Thoracic aorta (tissue), 2 donors: ENCODE measurements at regions not wholly inside any gene's neighbourhood (a gene's known extent, or its start where the extent isn't known, plus 50 kb on each side); places are given as distances from the start of the nearest gene placed in this dataset.

Experiments
- ATAC-seq: fragments of 150-250 bp; one replicate; pipeline ENCODE4 v1.8.0; 2017; ENCODE audit warnings: low read depth; ENCODE audit not compliant: insufficient number of reproducible peaks, low FRiP score
- DNase-seq: peaks from one replicate; pipeline ENCODE4 v3.0.0-alpha.2; 2020; ENCODE audit warnings: low spot score
- H3K27ac ChIP-seq, 2 donors: fragments of 200-600 bp; sonication (generic); 1 replicate in 1 of 2; 2 replicates in 1 of 2; pipeline ENCODE4 v1.5.1; 2016; ENCODE audit warnings: mild to moderate bottlenecking in 2 of 2, moderate library complexity in 2 of 2
- H3K27me3 ChIP-seq: fragments of 200-600 bp; sonication (generic); replicated peaks from 2 replicates; pipeline ENCODE4 v1.6.0; 2016; ENCODE audit warnings: mild to moderate bottlenecking; ENCODE audit not compliant: insufficient read depth
- H3K36me3 ChIP-seq: fragments of 200-600 bp; sonication (generic); one replicate; pipeline ENCODE4 v1.5.1; 2016
- H3K4me1 ChIP-seq, 2 donors: fragments of 200-600 bp; sonication (generic); 1 replicate in 1 of 2; 2 replicates in 1 of 2; pipeline versions ENCODE4 v1.5.1 to v1.6.0; 2016; ENCODE audit warnings: low read depth in 2 of 2, mild to moderate bottlenecking in 1 of 2; ENCODE audit not compliant: control insufficient read depth in 1 of 2
- H3K4me3 ChIP-seq: fragments of 200-600 bp; sonication (generic); 2 replicates; pipeline ENCODE4 v1.5.1; 2016; ENCODE audit warnings: mild to moderate bottlenecking
- H3K9me3 ChIP-seq: fragments of 200-600 bp; sonication (generic); 2 replicates; pipeline ENCODE4 v1.5.1; 2016
- TF ChIP-seq, protein P1 (sequence below): fragments of 200-600 bp; sonication (generic); IDR thresholded peaks from one replicate; pipeline ENCODE4 v1.5.1; 2019; ENCODE audit warnings: antibody characterized with exemption

DNA sequence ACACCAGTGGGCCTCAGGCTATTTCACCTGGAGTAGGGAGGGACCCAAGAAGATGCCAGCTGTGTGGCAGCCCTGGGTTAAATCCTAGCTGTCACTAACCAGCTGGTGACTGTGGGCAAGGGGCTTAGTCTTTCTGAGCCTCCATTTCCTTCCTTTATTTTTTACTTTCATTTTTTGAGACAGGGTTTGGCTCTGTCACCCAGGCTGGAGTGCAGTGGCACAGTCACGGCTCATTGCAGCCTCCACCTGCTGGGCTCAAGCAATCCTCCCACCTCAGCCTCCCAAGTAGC lies 108.0 kb upstream of the SMAD3 start:
- no peaks in the 10 kb centered on the region for H3K36me3 ChIP-seq
- ATAC-seq (no peak), DNase-seq (no peak)
- no peak overlapping the region for H3K4me3 ChIP-seq
- no peaks in the 10 kb centered on the region for H3K9me3 ChIP-seq
- H3K27ac ChIP-seq = no peak overlapping the region
- H3K27me3 ChIP-seq = no peaks in the 10 kb centered on the region
- TF ChIP-seq, protein P1, sequence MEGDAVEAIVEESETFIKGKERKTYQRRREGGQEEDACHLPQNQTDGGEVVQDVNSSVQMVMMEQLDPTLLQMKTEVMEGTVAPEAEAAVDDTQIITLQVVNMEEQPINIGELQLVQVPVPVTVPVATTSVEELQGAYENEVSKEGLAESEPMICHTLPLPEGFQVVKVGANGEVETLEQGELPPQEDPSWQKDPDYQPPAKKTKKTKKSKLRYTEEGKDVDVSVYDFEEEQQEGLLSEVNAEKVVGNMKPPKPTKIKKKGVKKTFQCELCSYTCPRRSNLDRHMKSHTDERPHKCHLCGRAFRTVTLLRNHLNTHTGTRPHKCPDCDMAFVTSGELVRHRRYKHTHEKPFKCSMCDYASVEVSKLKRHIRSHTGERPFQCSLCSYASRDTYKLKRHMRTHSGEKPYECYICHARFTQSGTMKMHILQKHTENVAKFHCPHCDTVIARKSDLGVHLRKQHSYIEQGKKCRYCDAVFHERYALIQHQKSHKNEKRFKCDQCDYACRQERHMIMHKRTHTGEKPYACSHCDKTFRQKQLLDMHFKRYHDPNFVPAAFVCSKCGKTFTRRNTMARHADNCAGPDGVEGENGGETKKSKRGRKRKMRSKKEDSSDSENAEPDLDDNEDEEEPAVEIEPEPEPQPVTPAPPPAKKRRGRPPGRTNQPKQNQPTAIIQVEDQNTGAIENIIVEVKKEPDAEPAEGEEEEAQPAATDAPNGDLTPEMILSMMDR = no peak
- no peaks in the 10 kb centered on the region for H3K4me1 ChIP-seq

DNA sequence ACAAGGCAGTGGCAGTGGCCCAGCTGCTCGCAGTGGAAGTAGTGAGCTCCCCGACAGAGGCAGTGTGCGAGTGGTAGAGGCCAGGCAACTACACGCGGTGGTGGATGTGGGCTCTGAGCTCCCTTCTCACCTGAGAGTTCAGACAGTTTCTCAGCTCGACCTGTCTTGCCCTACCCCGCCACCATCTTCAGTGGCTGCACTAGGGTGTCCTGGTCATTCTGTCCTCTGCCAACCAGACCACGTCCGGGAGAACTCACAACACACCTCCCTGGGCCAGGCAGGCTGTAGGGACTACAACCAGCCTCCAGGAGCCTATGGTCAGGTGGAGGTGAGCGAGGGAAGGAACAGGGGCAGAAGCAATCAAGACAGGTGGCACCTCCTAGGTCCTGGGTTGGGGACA lies 106.3 kb upstream of the SMAD3 start:
- H3K36me3 ChIP-seq = no peaks in the 10 kb centered on the region

DNA sequence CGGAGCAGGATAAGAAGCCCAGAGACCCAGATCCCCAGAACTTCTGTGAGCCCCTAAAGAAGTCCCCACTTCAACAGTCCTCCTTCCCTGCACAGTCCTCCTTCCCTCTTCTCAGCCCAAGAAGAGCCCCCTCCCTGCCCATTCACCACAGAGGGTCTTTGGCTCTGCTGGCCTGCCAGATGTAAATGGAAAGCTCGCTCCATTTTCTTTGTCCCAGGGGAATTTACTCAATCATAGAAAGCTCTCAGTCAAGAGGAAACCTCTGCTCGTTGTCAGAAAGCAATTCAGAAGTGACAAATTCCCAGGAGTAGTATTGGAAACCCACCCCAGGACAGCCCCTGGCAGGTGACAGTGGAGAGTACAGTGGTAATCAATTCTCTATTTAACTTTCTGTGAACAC lies 105.5 kb upstream of the SMAD3 start:
- H3K4me3 ChIP-seq = no peak overlapping the region
- H3K9me3 ChIP-seq = no peaks in the 10 kb centered on the region
- no peaks in the 10 kb centered on the region for H3K27me3 ChIP-seq
- H3K4me1 ChIP-seq = no peaks in the 10 kb centered on the region
- no peaks in the 10 kb centered on the region for H3K36me3 ChIP-seq
- no peak overlapping the region for H3K27ac ChIP-seq
- DNase-seq (no peak), ATAC-seq (no peak)
- TF ChIP-seq, protein P1 = no peak

More for the DNA sequence above, 106.3 kb upstream of the SMAD3 start:
- no peak overlapping the region for H3K4me3 ChIP-seq
- H3K4me1 ChIP-seq = no peaks in the 10 kb centered on the region
- no peak overlapping the region for H3K27ac ChIP-seq
- TF ChIP-seq, protein P1 = no peak
- ATAC-seq (no peak), DNase-seq (no peak)
- H3K9me3 ChIP-seq = no peaks in the 10 kb centered on the region
- H3K27me3 ChIP-seq = no peaks in the 10 kb centered on the region

DNA sequence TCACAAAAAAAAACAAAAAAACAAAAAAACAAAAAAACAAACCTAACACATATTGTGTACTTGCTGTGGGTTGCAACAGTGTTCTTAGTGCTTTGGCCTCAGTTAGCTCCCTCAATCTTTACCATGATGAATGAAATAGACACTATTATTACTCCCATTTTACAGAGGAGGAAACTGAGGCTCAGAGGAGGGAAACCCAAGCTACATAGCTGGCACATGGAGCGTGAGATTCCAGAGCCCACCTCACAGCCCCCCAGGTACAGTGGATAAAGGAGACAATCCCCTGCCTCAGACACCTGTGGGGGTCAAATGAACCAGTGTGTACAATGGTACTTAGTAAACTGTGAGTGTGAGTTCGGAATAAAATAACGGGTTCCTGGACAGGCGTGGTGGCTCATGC lies 104.9 kb upstream of the SMAD3 start:
- TF ChIP-seq, protein P1 = no peak
- Histone ChIP-seq H3K4me3 (no peak overlapping the region), H3K4me1 (no peaks in the 10 kb centered on the region), H3K27me3 (no peaks in the 10 kb centered on the region), H3K36me3 (no peaks in the 10 kb centered on the region), H3K9me3 (no peaks in the 10 kb centered on the region), H3K27ac (no peak overlapping the region)
- DNase-seq = no peak
- no peak for ATAC-seq

DNA sequence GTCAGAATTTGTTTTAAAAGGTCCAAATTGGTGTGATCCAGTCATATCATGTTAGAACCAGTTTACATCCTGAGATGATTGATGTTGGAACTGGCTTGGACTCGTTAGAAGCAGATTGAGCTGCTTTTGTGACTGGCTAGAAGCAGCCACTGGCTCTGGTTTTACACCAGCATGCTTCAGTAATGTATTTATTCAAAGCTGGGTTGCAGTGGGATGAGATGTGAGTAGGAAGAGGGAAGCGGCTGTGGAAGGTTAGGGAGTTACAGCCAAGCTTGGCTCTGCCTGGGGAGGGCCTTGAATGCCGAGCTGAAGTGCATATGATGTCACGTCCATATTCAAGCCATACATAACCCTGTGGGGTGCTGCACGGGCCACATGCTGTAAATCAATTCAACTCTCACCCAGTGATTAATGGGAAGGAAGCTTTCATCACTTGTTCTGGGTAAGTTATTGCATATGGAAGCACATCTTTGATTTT lies 104.0 kb upstream of the SMAD3 start:
- DNase-seq (no peak), ATAC-seq (no peak)
- TF ChIP-seq, protein P1 = no peak
- Histone ChIP-seq H3K4me1 (no peaks in the 10 kb centered on the region), H3K27me3 (no peaks in the 10 kb centered on the region), H3K27ac (no peak overlapping the region), H3K4me3 (no peak overlapping the region), H3K36me3 (no peaks in the 10 kb centered on the region), H3K9me3 (no peaks in the 10 kb centered on the region)
